ENCODE measurements at regions not wholly inside any gene's neighbourhood (a gene's known extent, or its start where the extent isn't known, plus 50 kb on each side); places are given as distances from the start of the nearest gene placed in this dataset.
A peak's percentile ranks its signal among the peaks of the same experiment; 100 is the strongest.

DNA sequence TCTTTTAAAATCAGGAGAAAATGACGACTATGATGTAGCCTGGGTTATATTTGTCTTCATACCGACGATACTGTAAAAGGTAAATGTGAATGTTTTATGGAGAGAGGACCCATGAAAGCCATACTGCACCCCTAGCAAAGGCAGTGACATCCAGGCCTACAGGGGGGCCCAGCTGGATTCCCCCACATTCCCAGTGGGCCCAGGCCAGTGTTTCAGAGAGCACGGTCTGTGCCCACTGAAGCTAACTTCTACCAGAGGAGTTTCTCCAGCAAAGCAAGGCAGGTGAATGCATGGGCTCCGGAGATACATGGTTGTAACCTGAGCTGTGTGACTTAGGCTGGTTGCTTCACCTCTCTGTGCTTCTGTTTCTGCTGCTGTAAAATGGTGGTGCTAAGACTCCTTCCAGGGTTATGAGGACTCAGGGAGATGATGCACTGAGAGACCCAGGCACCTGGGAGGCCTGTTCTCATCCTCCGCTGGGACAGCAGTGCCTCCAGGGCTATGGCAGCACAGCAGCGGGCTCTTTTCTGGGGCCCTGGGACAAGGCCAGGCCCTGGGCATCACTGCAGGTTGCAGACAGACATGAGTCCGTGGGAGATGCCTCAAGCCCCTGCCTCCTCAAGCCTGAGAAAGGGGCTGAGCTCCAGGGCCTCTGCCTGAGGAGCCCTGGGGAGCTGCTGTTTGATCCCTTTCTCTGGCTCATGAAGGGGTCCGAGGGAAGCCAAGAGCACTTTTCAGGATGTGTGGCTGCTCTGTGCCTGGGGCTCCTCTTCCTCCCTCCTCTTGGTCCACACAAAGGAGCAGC is 73.7 kb downstream of the SERPINA3 start:
- H3K9me3 ChIP-seq (ENCODE audit: low read depth) = no peaks in the 10 kb centered on the region
- DNase-seq (ENCODE audit: low spot score) = no peak

DNA sequence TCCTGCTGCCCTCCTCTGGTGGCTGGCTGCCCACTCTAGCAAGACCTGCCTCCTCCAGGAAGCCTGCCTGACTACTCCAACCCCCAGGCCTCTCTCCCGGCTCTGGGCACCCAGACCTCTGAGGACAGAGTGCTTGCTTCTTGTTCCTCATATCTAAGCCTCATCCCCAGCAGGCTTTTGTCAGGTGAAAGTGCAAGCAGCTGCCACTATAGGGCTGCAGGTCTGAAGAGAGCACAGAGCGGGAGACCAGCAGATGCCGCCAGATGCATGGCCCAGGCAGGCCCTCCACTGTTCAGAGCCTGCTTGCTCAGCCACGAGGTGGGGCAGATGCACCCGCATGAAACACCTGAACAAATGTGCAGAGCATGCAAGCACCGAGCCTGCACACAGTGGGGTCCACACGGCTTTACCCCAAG is 73.0 kb downstream of the SERPINA3 start:
- Histone ChIP-seq H3K9me3 (ENCODE audit: low read depth) (no peaks in the 10 kb centered on the region), H2AFZ (replicated peaks) (no peak overlapping the region), H3K27me3 (peaks cover 14% of the 10 kb centered on the region), H3K4me2 (no peak overlapping the region), H3K4me3 (no peak overlapping the region), H3K4me1 (peaks cover 12% of the 10 kb centered on the region), H3K36me3 (no peaks in the 10 kb centered on the region), H4K20me1 (ENCODE audit: low read depth) (no peaks in the 10 kb centered on the region), H3K27ac (no peak overlapping the region), H3K79me2 (ENCODE audit: low read depth) (no peaks in the 10 kb centered on the region), H3F3A (ENCODE audit: low read depth) (peaks cover 8% of the 10 kb centered on the region), H3K9ac (no peak overlapping the region)
- Mint-ChIP-seq H3K4me1 (peaks cover 24% of the 10 kb centered on the region), H3K4me3 (no peak overlapping the region), H3K27me3 (ENCODE audit: insufficient read depth, low read depth) (peaks cover 18% of the 10 kb centered on the region), H3K9me3 (no peaks in the 10 kb centered on the region), H3K36me3 (no peaks in the 10 kb centered on the region), H3K27ac (no peak overlapping the region)
- no peak for TF ChIP-seq EZH2phosphoT487 (IDR thresholded peaks at IDR 0.05)
- no peak for TF ChIP-seq EZH2 (IDR thresholded peaks at IDR 0.05)
- TF ChIP-seq, protein P1, sequence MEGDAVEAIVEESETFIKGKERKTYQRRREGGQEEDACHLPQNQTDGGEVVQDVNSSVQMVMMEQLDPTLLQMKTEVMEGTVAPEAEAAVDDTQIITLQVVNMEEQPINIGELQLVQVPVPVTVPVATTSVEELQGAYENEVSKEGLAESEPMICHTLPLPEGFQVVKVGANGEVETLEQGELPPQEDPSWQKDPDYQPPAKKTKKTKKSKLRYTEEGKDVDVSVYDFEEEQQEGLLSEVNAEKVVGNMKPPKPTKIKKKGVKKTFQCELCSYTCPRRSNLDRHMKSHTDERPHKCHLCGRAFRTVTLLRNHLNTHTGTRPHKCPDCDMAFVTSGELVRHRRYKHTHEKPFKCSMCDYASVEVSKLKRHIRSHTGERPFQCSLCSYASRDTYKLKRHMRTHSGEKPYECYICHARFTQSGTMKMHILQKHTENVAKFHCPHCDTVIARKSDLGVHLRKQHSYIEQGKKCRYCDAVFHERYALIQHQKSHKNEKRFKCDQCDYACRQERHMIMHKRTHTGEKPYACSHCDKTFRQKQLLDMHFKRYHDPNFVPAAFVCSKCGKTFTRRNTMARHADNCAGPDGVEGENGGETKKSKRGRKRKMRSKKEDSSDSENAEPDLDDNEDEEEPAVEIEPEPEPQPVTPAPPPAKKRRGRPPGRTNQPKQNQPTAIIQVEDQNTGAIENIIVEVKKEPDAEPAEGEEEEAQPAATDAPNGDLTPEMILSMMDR (IDR thresholded peaks at IDR 0.05) = peak; percentile 29
- DNase-seq (ENCODE audit: low spot score) = peak; percentile 41

More for the DNA sequence above, 73.7 kb downstream of the SERPINA3 start:
- H3K27me3 Mint-ChIP-seq (ENCODE audit: insufficient read depth, low read depth) = peaks cover 16% of the 10 kb centered on the region
- H3K36me3 ChIP-seq = no peaks in the 10 kb centered on the region
- peaks cover 21% of the 10 kb centered on the region for H3K27me3 ChIP-seq
- no peak overlapping the region for H3K27ac Mint-ChIP-seq
- H4K20me1 ChIP-seq (ENCODE audit: low read depth) = no peaks in the 10 kb centered on the region
- peaks cover 16% of the 10 kb centered on the region for H3K4me1 ChIP-seq
- H3K9ac ChIP-seq = no peak overlapping the region
- H3K79me2 ChIP-seq (ENCODE audit: low read depth) = no peaks in the 10 kb centered on the region
- no peaks in the 10 kb centered on the region for H3K9me3 Mint-ChIP-seq
- peak overlapping the region; percentile 42 for H2AFZ ChIP-seq (replicated peaks)
- H3K4me3 Mint-ChIP-seq = no peak overlapping the region
- H3K27ac ChIP-seq = no peak overlapping the region
- H3F3A ChIP-seq (ENCODE audit: low read depth) = peaks cover 8% of the 10 kb centered on the region
- H3K4me1 Mint-ChIP-seq = peaks cover 25% of the 10 kb centered on the region
- no peaks in the 10 kb centered on the region for H3K36me3 Mint-ChIP-seq
- no peak overlapping the region for H3K4me3 ChIP-seq
- no peak overlapping the region for H3K4me2 ChIP-seq
- TF ChIP-seq EZH2phosphoT487 (IDR thresholded peaks at IDR 0.05) (no peak), EZH2 (IDR thresholded peaks at IDR 0.05) (no peak)
- TF ChIP-seq, protein P1 (IDR thresholded peaks at IDR 0.05) = no peak

DNA sequence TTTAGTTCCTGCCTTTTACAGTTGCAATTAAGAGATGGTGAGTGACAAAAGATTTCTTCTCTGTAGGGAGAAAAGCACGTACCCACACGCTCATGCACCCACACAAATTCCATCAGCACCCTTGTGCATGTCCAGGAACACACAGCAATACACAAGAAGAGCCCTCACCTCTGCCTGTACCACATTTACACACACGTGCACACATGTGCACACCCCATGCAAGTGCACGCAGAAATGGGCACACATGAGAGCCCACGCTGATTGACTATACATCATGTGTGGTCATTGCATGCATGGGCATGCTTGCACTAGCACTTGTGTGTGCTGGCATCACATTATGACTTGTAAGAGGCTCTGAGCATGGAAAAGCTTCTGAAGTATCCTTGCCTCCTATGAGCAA is 70.5 kb downstream of the SERPINA3 start:
- TF ChIP-seq EZH2 (IDR thresholded peaks at IDR 0.05) (no peak), EZH2phosphoT487 (IDR thresholded peaks at IDR 0.05) (no peak)
- TF ChIP-seq, protein P1 (IDR thresholded peaks at IDR 0.05) = no peak
- Histone ChIP-seq H4K20me1 (ENCODE audit: low read depth) (no peaks in the 10 kb centered on the region), H3K4me2 (no peak overlapping the region), H3K4me3 (no peak overlapping the region), H3K9me3 (ENCODE audit: low read depth) (no peaks in the 10 kb centered on the region), H3K4me1 (peaks cover 7% of the 10 kb centered on the region), H3K27me3 (no peaks in the 10 kb centered on the region), H3K36me3 (no peaks in the 10 kb centered on the region), H3K79me2 (ENCODE audit: low read depth) (no peaks in the 10 kb centered on the region), H3K9ac (no peak overlapping the region), H3F3A (ENCODE audit: low read depth) (peaks cover 8% of the 10 kb centered on the region), H3K27ac (no peak overlapping the region), H2AFZ (replicated peaks) (no peak overlapping the region)
- H3K9me3 Mint-ChIP-seq = no peaks in the 10 kb centered on the region
- peaks cover 17% of the 10 kb centered on the region for H3K27me3 Mint-ChIP-seq (ENCODE audit: insufficient read depth, low read depth)
- no peaks in the 10 kb centered on the region for H3K36me3 Mint-ChIP-seq
- peaks cover 16% of the 10 kb centered on the region for H3K4me1 Mint-ChIP-seq
- no peak for DNase-seq (ENCODE audit: low spot score)
- H3K27ac Mint-ChIP-seq = no peak overlapping the region
- peak overlapping the region; percentile 19 for H3K4me3 Mint-ChIP-seq

Data from neural progenitor cell (in vitro differentiated cells).